Endothelial cell of umbilical vein (primary cell): ENCODE measurements at regions not wholly inside any gene's neighbourhood (a gene's known extent, or its start where the extent isn't known, plus 50 kb on each side); places are given as distances from the start of the nearest gene placed in this dataset.
"Not testable (repeated sequence)": the region's sequence is repeated elsewhere in the genome, so short reads cannot be mapped to it uniquely, and the experiment has no call there.

ENCODE experiments used
- BruUV-seq: library from RNA; stranded (reverse); fragments of 400-500 nt; replicated peaks from 2 replicates; lab custom pipeline; 2021; lab: Mats Ljungman, UMichigan
- CTCF ChIA-PET: fragments of 300-600, 350-600 bp; sonication (Branson Sonifier 250); formaldehyde crosslinking; loops from one replicate; lab custom pipeline; 2021; ENCODE audit warnings: antibody characterized with exemption, inconsistent platforms; lab: Charles Lee
- POLR2A ChIA-PET: fragments of 300-600, 350-600 bp; sonication (Branson Sonifier 250); formaldehyde crosslinking; loops from one replicate; lab custom pipeline; 2021; ENCODE audit warnings: antibody characterized with exemption, inconsistent platforms; lab: Charles Lee
- DNase-seq: peaks from one replicate; pipeline ENCODE4 v3.0.0-alpha.2; 2011; ENCODE audit warnings: low read depth, low spot score
- FAIRE-seq: peaks from 2 replicates; lab custom pipeline; 2011; peaks lifted over from hg19 to GRCh38; lab: Jason Lieb, UNC
- H2AFZ ChIP-seq: 2 replicates; pipeline ENCODE4 v1.6.0; 2012; ENCODE audit warnings: low read depth, low read length, control low read depth, inconsistent platforms
- H3K27ac ChIP-seq: 2 replicates; pipeline ENCODE4 v1.5.1; 2011; ENCODE audit warnings: low read depth, mild to moderate bottlenecking, control low read depth, low read length, moderate library complexity; ENCODE audit not compliant: insufficient read depth
- H3K27me3 ChIP-seq, 2 experiments: 2 replicates each; pipeline versions ENCODE4 v1.6.0 to v1.6.1; 2011; ENCODE audit warnings: low read length in 2 of 2, mixed read lengths in 1 of 2; ENCODE audit not compliant: control insufficient read depth in 2 of 2, insufficient read depth in 2 of 2
- H3K36me3 ChIP-seq, 2 experiments: 2 replicates in 1 of 2; 3 replicates in 1 of 2; pipeline ENCODE4 v1.5.1; 2011; ENCODE audit warnings: low read length in 2 of 2, mild to moderate bottlenecking in 1 of 2, moderate library complexity in 1 of 2; ENCODE audit not compliant: control insufficient read depth in 2 of 2, insufficient read depth in 2 of 2; ENCODE audit errors: extremely low read depth in 1 of 2
- H3K4me1 ChIP-seq: 3 replicates; pipeline ENCODE4 v1.5.1; 2011; ENCODE audit warnings: mild to moderate bottlenecking, low read length; ENCODE audit not compliant: control insufficient read depth, insufficient read depth; ENCODE audit errors: extremely low read depth
- H3K4me2 ChIP-seq: 2 replicates; pipeline ENCODE4 v1.6.1; 2011; ENCODE audit warnings: low read length, control low read depth, mixed read lengths; ENCODE audit not compliant: insufficient read depth
- H3K4me3 ChIP-seq, 3 experiments: fragments of 200-600 bp in 1 of 3; sonication (generic), shearing (Covaris generic) in 1 of 3; replicated peaks in 1 of 3; 2 replicates each; pipeline ENCODE4 v1.5.1; 2011 to 2016; ENCODE audit warnings: control low read depth in 3 of 3, low read length in 3 of 3, mild to moderate bottlenecking in 2 of 3, inconsistent platforms in 1 of 3, low read depth in 1 of 3, moderate library complexity in 1 of 3; ENCODE audit not compliant: insufficient read depth in 1 of 3
- H3K79me2 ChIP-seq: 2 replicates; pipeline ENCODE4 v1.6.0; 2012; ENCODE audit warnings: low read length, inconsistent platforms; ENCODE audit not compliant: control insufficient read depth, insufficient read depth
- H3K9ac ChIP-seq: replicated peaks from 2 replicates; pipeline ENCODE3; 2011; ENCODE audit warnings: low read length, control low read depth; ENCODE audit not compliant: insufficient read depth; ENCODE audit errors: extremely low read depth
- H3K9me1 ChIP-seq: replicated peaks from 3 replicates; pipeline ENCODE4 v1.6.0; 2011; ENCODE audit warnings: mild to moderate bottlenecking, low read length; ENCODE audit not compliant: control insufficient read depth, insufficient read depth; ENCODE audit errors: extremely low read depth
- H3K9me3 ChIP-seq: replicated peaks from 2 replicates; pipeline ENCODE4 v1.5.1; 2012; ENCODE audit warnings: low read length, inconsistent platforms; ENCODE audit not compliant: control insufficient read depth, insufficient read depth
- H4K20me1 ChIP-seq: replicated peaks from 2 replicates; pipeline ENCODE3; 2011; ENCODE audit warnings: mild to moderate bottlenecking, low read length; ENCODE audit not compliant: control insufficient read depth, insufficient read depth; ENCODE audit errors: extremely low read depth
- EZH2 ChIP-seq: IDR thresholded peaks from 2 replicates; pipeline ENCODE4 v1.6.1; 2012; ENCODE audit warnings: borderline replicate concordance, low read depth, mild to moderate bottlenecking, moderate library complexity, low read length, inconsistent platforms; ENCODE audit not compliant: severe bottlenecking
- GATA2 ChIP-seq: IDR thresholded peaks from 2 replicates; pipeline ENCODE4 v1.7.0; 2011; ENCODE audit warnings: low read depth, mild to moderate bottlenecking, moderate library complexity, mixed read lengths, low read length; ENCODE audit not compliant: insufficient read length, insufficient read depth
- JUN ChIP-seq: IDR thresholded peaks from 2 replicates; pipeline ENCODE4 v1.6.1; 2011; ENCODE audit warnings: borderline replicate concordance, low read depth; ENCODE audit not compliant: insufficient read length, insufficient read depth
- MYC ChIP-seq: IDR thresholded peaks from one replicate; pipeline ENCODE4 v1.6.1; 2011; ENCODE audit warnings: mild to moderate bottlenecking, low read depth, low read length
- POLR2A ChIP-seq: IDR thresholded peaks from 2 replicates; pipeline ENCODE4 v1.6.1; 2012; ENCODE audit warnings: low read depth, mild to moderate bottlenecking, control low read depth, low read length
- POLR2AphosphoS5 ChIP-seq: IDR thresholded peaks from 2 replicates; pipeline ENCODE4 v1.6.1; 2012; ENCODE audit warnings: low read depth, mild to moderate bottlenecking, control low read depth, low read length, moderate library complexity; ENCODE audit not compliant: insufficient read depth
- dilution Hi-C: fragments of 300-500 bp; cut with MboI; formaldehyde crosslinking; loops from one replicate; pipeline ENCODE4 v1.15.0; 2019; ENCODE audit warnings: low sequenced_read_pairs; ENCODE audit not compliant: extremely low pct_ligation_motif_present
- intact Hi-C: fragments of 100-400 bp; cut with micrococcal nuclease; formaldehyde crosslinking; loops from one replicate; pipeline ENCODE4 v1.10.0; 2022
- TF ChIP-seq, protein P1 (sequence below): IDR thresholded peaks from 2 replicates; pipeline ENCODE4 v1.6.1; 2011; ENCODE audit not compliant: insufficient read depth, insufficient read length

DNA sequence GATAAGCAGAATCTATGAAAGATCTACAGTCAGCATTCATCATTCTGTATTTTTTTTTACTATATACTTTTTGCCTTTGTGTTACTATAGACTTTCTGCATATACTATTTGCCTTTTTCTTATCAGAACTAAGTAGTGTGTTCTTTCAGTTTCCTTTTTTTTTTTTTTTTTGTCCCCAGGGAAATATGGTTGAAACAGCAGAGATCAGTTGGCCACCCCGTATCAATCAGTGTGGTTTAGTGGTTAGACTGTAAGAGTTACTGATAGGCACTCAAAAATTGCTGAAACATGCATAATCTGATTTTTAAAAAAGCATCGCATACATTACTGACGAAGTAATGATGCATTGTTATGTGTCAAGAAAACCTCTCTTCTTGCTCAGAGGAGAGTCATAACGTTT is 990.8 kb upstream of the EDIL3 start:
- no peaks in the 10 kb centered on the region for H4K20me1 ChIP-seq
- FAIRE-seq (no peak), DNase-seq (no peak)
- H3K4me2 ChIP-seq: no peak overlapping the region
- no peak overlapping the region for H3K27ac ChIP-seq
- no peaks in the 10 kb centered on the region for H3K4me1 ChIP-seq
- POLR2A ChIA-PET: no interaction called here
- dilution Hi-C loops: no loop called here
- intact Hi-C loops: no loop called here
- CTCF ChIA-PET: no interaction called here
- H3K36me3 ChIP-seq: no peaks in the 10 kb centered on the region
- H3K9me3 ChIP-seq: peaks cover 2% of the 10 kb centered on the region
- H3K79me2 ChIP-seq: no peaks in the 10 kb centered on the region
- TF ChIP-seq GATA2 (no peak), POLR2AphosphoS5 (no peak), JUN (no peak), EZH2 (no peak), POLR2A (no peak), MYC (no peak)
- TF ChIP-seq, protein P1, sequence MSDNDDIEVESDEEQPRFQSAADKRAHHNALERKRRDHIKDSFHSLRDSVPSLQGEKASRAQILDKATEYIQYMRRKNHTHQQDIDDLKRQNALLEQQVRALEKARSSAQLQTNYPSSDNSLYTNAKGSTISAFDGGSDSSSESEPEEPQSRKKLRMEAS: no peak
- no peak overlapping the region for H2AFZ ChIP-seq
- no peak overlapping the region for H3K9ac ChIP-seq
- H3K4me3 ChIP-seq: no peak overlapping the region
- no peaks in the 10 kb centered on the region for H3K27me3 ChIP-seq
- no peaks in the 10 kb centered on the region for H3K9me1 ChIP-seq
- no TSS peak for BruUV-seq

DNA sequence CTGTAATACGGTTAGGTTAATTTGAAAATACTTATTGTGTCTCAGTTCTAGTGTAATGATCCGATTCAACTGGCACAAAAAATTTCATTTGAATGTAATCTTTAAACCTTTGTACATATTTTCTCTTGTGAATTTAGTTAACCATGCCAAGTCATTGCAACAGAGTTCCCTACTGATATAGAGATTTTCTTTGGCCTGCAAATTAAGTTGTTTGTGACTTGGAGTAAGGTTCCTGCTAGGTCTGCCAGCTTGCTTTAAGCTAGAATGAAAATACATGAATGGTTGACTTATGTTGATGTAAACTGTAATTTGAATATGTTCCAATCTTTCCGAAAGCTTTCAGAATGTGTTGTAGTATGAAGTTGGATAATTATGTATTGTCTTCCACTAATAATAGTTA is 1004.1 kb upstream of the EDIL3 start:
- POLR2A ChIA-PET: no interaction called here
- FAIRE-seq: no peak
- CTCF ChIA-PET: no interaction called here

DNA sequence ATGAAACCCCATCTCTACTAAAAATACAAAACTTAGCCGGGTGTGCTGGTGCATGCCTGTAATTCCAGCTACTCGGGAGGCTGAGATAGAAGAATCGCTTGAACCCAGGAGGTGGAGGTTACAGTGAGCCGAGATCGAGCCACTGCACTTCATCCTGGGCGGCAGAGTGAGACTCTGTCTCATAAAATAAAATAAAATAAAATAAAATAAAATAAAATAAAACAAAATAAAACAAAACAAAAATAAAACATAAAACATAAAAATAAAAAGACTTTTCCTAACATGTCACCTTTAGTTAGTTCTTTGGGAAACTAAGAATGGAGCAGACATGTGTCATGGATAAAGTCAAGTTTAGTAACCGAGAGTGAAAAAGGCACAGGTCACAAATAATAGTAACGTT is 1007.6 kb upstream of the EDIL3 start:
- H3K9me1 ChIP-seq, DNase-seq, FAIRE-seq, H3K27ac ChIP-seq, H3K4me1 ChIP-seq, BruUV-seq, CTCF ChIA-PET, H2AFZ ChIP-seq, H3K4me2 ChIP-seq, H3K36me3 ChIP-seq, H3K79me2 ChIP-seq, H3K9ac ChIP-seq, H3K27me3 ChIP-seq, intact Hi-C loops, dilution Hi-C loops, POLR2A ChIA-PET, H4K20me1 ChIP-seq, H3K9me3 ChIP-seq, H3K4me3 ChIP-seq: not testable (repeated sequence)

More for the DNA sequence above, 1004.1 kb upstream of the EDIL3 start:
- Histone ChIP-seq H3K4me2 (no peak overlapping the region), H3K27ac (no peak overlapping the region), H3K9ac (no peak overlapping the region), H3K79me2 (no peaks in the 10 kb centered on the region), H4K20me1 (no peaks in the 10 kb centered on the region), H3K9me1 (no peaks in the 10 kb centered on the region), H3K4me3 (no peak overlapping the region), H3K9me3 (peaks cover 2% of the 10 kb centered on the region), H2AFZ (no peak overlapping the region), H3K4me1 (no peaks in the 10 kb centered on the region), H3K27me3 (no peaks in the 10 kb centered on the region), H3K36me3 (no peaks in the 10 kb centered on the region)
- no TSS peak for BruUV-seq
- no peak for DNase-seq
- TF ChIP-seq EZH2: no peak
- TF ChIP-seq, protein P1: no peak
- TF ChIP-seq POLR2A: no peak
- TF ChIP-seq JUN: no peak
- no peak for TF ChIP-seq POLR2AphosphoS5
- no peak for TF ChIP-seq GATA2
- dilution Hi-C loops (no loop called here), intact Hi-C loops (no loop called here)
